ENCODE measurements at regions not wholly inside any gene's neighbourhood (a gene's known extent, or its start where the extent isn't known, plus 50 kb on each side); places are given as distances from the start of the nearest gene placed in this dataset.

GRCh38 chr7:111663771-111664170, 101.5 kb upstream of the IMMP2L start:
- ATAC-seq (no peak), DNase-seq (no peak)
- intact Hi-C loops (cut with DNase I, micrococcal nuclease): no loop called here
- no peaks in the 10 kb centered on the region for H3K9me3 ChIP-seq
- H3K4me3 ChIP-seq: no peak overlapping the region
- H3K36me3 ChIP-seq (ENCODE audit: low read depth): no peaks in the 10 kb centered on the region
- TF ChIP-seq, protein P1, sequence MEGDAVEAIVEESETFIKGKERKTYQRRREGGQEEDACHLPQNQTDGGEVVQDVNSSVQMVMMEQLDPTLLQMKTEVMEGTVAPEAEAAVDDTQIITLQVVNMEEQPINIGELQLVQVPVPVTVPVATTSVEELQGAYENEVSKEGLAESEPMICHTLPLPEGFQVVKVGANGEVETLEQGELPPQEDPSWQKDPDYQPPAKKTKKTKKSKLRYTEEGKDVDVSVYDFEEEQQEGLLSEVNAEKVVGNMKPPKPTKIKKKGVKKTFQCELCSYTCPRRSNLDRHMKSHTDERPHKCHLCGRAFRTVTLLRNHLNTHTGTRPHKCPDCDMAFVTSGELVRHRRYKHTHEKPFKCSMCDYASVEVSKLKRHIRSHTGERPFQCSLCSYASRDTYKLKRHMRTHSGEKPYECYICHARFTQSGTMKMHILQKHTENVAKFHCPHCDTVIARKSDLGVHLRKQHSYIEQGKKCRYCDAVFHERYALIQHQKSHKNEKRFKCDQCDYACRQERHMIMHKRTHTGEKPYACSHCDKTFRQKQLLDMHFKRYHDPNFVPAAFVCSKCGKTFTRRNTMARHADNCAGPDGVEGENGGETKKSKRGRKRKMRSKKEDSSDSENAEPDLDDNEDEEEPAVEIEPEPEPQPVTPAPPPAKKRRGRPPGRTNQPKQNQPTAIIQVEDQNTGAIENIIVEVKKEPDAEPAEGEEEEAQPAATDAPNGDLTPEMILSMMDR (IDR thresholded peaks at IDR 0.05): no peak
- H3K4me1 ChIP-seq (ENCODE audit: low read depth): no peaks in the 10 kb centered on the region

- TF ChIP-seq, protein P1 (IDR thresholded peaks at IDR 0.05): no peak
- H3K4me1 ChIP-seq (ENCODE audit: low read depth): no peaks in the 10 kb centered on the region
- DNase-seq: no peak
- no peaks in the 10 kb centered on the region for H3K9me3 ChIP-seq
- intact Hi-C loops (cut with DNase I, micrococcal nuclease): no loop called here
- ATAC-seq: no peak
- H3K4me3 ChIP-seq: no peak overlapping the region
- H3K36me3 ChIP-seq (ENCODE audit: low read depth): no peaks in the 10 kb centered on the region
Observed at GRCh38 chr7:111662386-111662785, 100.1 kb upstream of the IMMP2L start.

DNA sequence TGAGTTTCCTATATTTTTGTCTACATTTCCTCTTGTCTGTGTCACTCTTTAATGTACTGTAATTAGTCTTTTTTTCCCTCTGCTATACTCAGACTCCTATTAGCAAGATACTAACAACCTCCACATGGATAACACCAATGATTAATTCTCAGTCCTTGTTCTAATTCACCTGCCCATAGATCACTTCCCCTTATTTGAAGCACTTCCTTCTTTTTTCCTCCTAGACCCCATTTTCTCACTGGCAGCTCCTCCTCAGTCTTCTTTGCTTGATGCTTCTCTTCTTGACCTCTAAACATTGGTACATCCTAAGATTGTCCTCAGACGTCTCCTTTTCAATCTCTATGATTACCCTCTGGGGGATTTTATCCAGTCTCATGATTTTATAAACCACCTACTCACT, 98.2 kb upstream of the IMMP2L start:
- TF ChIP-seq, protein P1 (IDR thresholded peaks at IDR 0.05): no peak
- DNase-seq (no peak), ATAC-seq (no peak)
- no peak overlapping the region for H3K4me3 ChIP-seq
- H3K9me3 ChIP-seq: no peaks in the 10 kb centered on the region
- intact Hi-C loops (cut with DNase I, micrococcal nuclease): no loop called here
- no peaks in the 10 kb centered on the region for H3K4me1 ChIP-seq (ENCODE audit: low read depth)
- no peaks in the 10 kb centered on the region for H3K36me3 ChIP-seq (ENCODE audit: low read depth)

DNA sequence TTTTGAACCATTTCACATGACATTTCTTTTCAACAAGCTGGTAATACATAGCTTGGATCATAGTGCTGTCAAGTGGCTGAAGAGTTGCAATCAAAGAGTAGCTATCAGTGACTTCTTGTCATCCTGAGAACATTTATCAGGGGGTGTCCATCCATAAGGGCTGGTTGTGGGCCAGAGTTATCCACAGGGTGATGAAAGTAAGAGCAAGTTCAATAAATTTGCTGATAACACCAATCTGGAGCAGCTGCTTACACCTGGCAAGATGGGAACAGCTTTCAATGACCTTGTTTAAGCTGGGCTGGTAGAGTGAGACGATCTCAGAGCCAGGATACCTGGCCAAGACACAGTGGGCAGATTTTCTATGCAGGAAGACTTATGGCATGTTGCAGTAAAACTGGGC, 96.3 kb upstream of the IMMP2L start:
- no peak for DNase-seq
- ATAC-seq: no peak
- Histone ChIP-seq H3K4me3 (no peak overlapping the region), H3K9me3 (no peaks in the 10 kb centered on the region), H3K4me1 (ENCODE audit: low read depth) (no peaks in the 10 kb centered on the region), H3K36me3 (ENCODE audit: low read depth) (no peaks in the 10 kb centered on the region)
- TF ChIP-seq, protein P1 (IDR thresholded peaks at IDR 0.05): no peak
- intact Hi-C loops (cut with DNase I, micrococcal nuclease): no loop called here

GRCh38 chr7:111657018-111657417, 94.7 kb upstream of the IMMP2L start:
- DNase-seq (no peak), ATAC-seq (no peak)
- TF ChIP-seq, protein P1 (IDR thresholded peaks at IDR 0.05): no peak
- H3K4me3 ChIP-seq: no peak overlapping the region
- H3K36me3 ChIP-seq (ENCODE audit: low read depth): no peaks in the 10 kb centered on the region
- no peaks in the 10 kb centered on the region for H3K4me1 ChIP-seq (ENCODE audit: low read depth)
- no peaks in the 10 kb centered on the region for H3K9me3 ChIP-seq
- intact Hi-C loops (cut with DNase I, micrococcal nuclease): no loop called here

- TF ChIP-seq, protein P1 (IDR thresholded peaks at IDR 0.05): no peak
- ATAC-seq (no peak), DNase-seq (no peak)
- Histone ChIP-seq H3K36me3 (ENCODE audit: low read depth) (no peaks in the 10 kb centered on the region), H3K4me3 (no peak overlapping the region), H3K4me1 (ENCODE audit: low read depth) (no peaks in the 10 kb centered on the region), H3K9me3 (no peaks in the 10 kb centered on the region)
- intact Hi-C loops (cut with DNase I, micrococcal nuclease): no loop called here
Observed at GRCh38 chr7:111654343-111654742, 92.1 kb upstream of the IMMP2L start.

All from mucosa of descending colon (tissue), 3 donors.